Loucy (cell line): ENCODE measurements at regions not wholly inside any gene's neighbourhood (a gene's known extent, or its start where the extent isn't known, plus 50 kb on each side); places are given as distances from the start of the nearest gene placed in this dataset.

Experiments used
- EZH2phosphoT487 ChIP-seq: fragments of 200-600 bp; IDR thresholded peaks from 2 replicates; pipeline ENCODE4 v1.6.1; 2018; ENCODE audit warnings: antibody characterized with exemption, mild to moderate bottlenecking, moderate library complexity, borderline replicate concordance
- TF ChIP-seq, protein P1 (sequence below): fragments of 200-600 bp; sonication (generic); conservative IDR thresholded peaks from 2 replicates; pipeline ENCODE4 v1.5.1; 2014; ENCODE audit warnings: mild to moderate bottlenecking, antibody characterized with exemption, low read length

DNA sequence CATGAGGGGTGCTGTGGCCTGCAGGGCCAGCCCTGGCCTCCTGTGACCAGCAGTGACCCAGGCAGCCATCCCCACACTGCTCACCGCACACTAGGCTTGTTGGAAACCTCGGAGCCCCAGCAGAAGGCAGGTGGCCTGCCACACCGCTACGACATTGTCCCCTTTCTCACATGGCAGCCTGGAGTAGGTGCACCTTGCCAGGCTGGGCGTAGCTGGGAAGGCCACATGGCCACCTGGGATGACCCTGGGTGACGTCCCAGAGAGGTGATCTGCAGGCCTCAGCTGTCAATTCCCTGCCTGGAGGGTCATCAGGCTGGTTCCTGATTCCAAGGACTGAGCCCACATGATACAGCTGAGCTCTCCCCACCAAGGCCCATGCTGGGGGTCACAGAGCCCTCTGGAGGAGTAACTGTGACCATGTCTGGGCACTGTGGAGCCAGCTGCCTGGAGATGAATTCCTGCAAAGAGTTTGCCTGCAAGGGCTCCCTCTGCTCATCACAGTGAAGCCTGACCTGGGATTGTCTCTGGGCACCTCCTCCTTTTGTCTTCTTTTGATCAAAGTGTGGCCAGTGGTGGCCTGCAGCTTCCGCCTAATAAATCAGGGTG, 119.6 kb upstream of the OTOS start:
- TF ChIP-seq, protein P1, sequence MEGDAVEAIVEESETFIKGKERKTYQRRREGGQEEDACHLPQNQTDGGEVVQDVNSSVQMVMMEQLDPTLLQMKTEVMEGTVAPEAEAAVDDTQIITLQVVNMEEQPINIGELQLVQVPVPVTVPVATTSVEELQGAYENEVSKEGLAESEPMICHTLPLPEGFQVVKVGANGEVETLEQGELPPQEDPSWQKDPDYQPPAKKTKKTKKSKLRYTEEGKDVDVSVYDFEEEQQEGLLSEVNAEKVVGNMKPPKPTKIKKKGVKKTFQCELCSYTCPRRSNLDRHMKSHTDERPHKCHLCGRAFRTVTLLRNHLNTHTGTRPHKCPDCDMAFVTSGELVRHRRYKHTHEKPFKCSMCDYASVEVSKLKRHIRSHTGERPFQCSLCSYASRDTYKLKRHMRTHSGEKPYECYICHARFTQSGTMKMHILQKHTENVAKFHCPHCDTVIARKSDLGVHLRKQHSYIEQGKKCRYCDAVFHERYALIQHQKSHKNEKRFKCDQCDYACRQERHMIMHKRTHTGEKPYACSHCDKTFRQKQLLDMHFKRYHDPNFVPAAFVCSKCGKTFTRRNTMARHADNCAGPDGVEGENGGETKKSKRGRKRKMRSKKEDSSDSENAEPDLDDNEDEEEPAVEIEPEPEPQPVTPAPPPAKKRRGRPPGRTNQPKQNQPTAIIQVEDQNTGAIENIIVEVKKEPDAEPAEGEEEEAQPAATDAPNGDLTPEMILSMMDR: no peak
- TF ChIP-seq EZH2phosphoT487: no peak
